HepG2 (cell line): ENCODE measurements at regions not wholly inside any gene's neighbourhood (a gene's known extent, or its start where the extent isn't known, plus 50 kb on each side); places are given as distances from the start of the nearest gene placed in this dataset.

ENCODE experiments used
- FLYWCH1 ChIP-seq: sonication (generic); formaldehyde crosslinking; IDR thresholded peaks from 2 replicates; pipeline ENCODE4 v1.8.1; 2023; ENCODE audit warnings: mild to moderate bottlenecking, missing genetic modification reagents
- JDP2 ChIP-seq: sonication (generic); formaldehyde crosslinking; IDR thresholded peaks from 2 replicates; pipeline ENCODE4 v1.8.1; 2022; ENCODE audit warnings: missing genetic modification reagents, borderline replicate concordance
- KLF13 ChIP-seq: sonication (generic); formaldehyde crosslinking; IDR thresholded peaks from 2 replicates; pipeline ENCODE4 v1.4.0; 2020; ENCODE audit warnings: mild to moderate bottlenecking, missing genetic modification reagents
- PCBP2 ChIP-seq: fragments of 200-400 bp; formaldehyde crosslinking; optimal IDR thresholded peaks from 2 replicates; pipeline ENCODE3; 2018; ENCODE audit warnings: low read length, low read depth; ENCODE audit not compliant: poor library complexity, severe bottlenecking
- STAT5B ChIP-seq: sonication (generic); formaldehyde crosslinking; IDR thresholded peaks from 2 replicates; pipeline ENCODE4 v1.4.0; 2020; ENCODE audit warnings: missing genetic modification reagents
- TBX2 ChIP-seq: sonication (generic); formaldehyde crosslinking; IDR thresholded peaks from 2 replicates; pipeline ENCODE4 v1.5.0; 2020; ENCODE audit warnings: missing genetic modification reagents, mild to moderate bottlenecking, borderline replicate concordance
- TEAD3 ChIP-seq: optimal IDR thresholded peaks from 2 replicates; pipeline ENCODE3; 2016; ENCODE audit warnings: borderline replicate concordance
- TOE1 ChIP-seq: sonication (generic); formaldehyde crosslinking; IDR thresholded peaks from 2 replicates; pipeline ENCODE4 v1.4.0; 2020; ENCODE audit warnings: mild to moderate bottlenecking, missing genetic modification reagents
- U2AF1 ChIP-seq: fragments of 200-400 bp; formaldehyde crosslinking; optimal IDR thresholded peaks from 2 replicates; pipeline ENCODE3; 2017; ENCODE audit warnings: mild to moderate bottlenecking, low read depth, low read length
- ZNF12 ChIP-seq: sonication (generic); formaldehyde crosslinking; IDR thresholded peaks from 2 replicates; pipeline ENCODE4 v1.5.0; 2020; ENCODE audit warnings: missing genetic modification reagents
- ZNF235 ChIP-seq: sonication (generic); formaldehyde crosslinking; IDR thresholded peaks from 2 replicates; pipeline ENCODE4 v1.8.1; 2023; ENCODE audit warnings: mild to moderate bottlenecking, missing genetic modification reagents, borderline replicate concordance
- ZNF326 ChIP-seq: sonication (generic); formaldehyde crosslinking; IDR thresholded peaks from 2 replicates; pipeline ENCODE4 v1.4.0; 2020; ENCODE audit warnings: missing genetic modification reagents, borderline replicate concordance
- ZNF383 ChIP-seq: sonication (generic); formaldehyde crosslinking; IDR thresholded peaks from 2 replicates; pipeline ENCODE4 v1.4.0; 2020; ENCODE audit warnings: missing genetic modification reagents, mild to moderate bottlenecking, borderline replicate concordance
- ZNF83 ChIP-seq: sonication (generic); formaldehyde crosslinking; IDR thresholded peaks from 2 replicates; pipeline ENCODE4 v1.4.0; 2020; ENCODE audit warnings: missing genetic modification reagents, mild to moderate bottlenecking, borderline replicate concordance
- ZNF839 ChIP-seq: sonication (generic); formaldehyde crosslinking; IDR thresholded peaks from 2 replicates; pipeline ENCODE4 v1.4.0; 2020; ENCODE audit warnings: missing genetic modification reagents, mild to moderate bottlenecking, borderline replicate concordance
- TF ChIP-seq, protein P1 (sequence below): sonication (generic); formaldehyde crosslinking; IDR thresholded peaks from 2 replicates; pipeline ENCODE4 v1.5.0; 2020; ENCODE audit warnings: mild to moderate bottlenecking, missing genetic modification reagents
- TF ChIP-seq, protein P2 (sequence below): sonication (generic); formaldehyde crosslinking; IDR thresholded peaks from 2 replicates; pipeline ENCODE4 v1.4.0; 2020; ENCODE audit warnings: missing genetic modification reagents, borderline replicate concordance
- TF ChIP-seq, protein P3 (sequence below): sonication (generic); formaldehyde crosslinking; IDR thresholded peaks from 2 replicates; pipeline ENCODE4 v1.4.0; 2020; ENCODE audit warnings: missing genetic modification reagents, mild to moderate bottlenecking, borderline replicate concordance
- TF ChIP-seq, protein P4 (sequence below): sonication (generic); formaldehyde crosslinking; IDR thresholded peaks from 2 replicates; pipeline ENCODE4 v1.5.0; 2020; ENCODE audit warnings: missing genetic modification reagents
- TF ChIP-seq, protein P5 (sequence below): IDR thresholded peaks from 2 replicates; pipeline ENCODE4 v1.6.1; 2016

DNA sequence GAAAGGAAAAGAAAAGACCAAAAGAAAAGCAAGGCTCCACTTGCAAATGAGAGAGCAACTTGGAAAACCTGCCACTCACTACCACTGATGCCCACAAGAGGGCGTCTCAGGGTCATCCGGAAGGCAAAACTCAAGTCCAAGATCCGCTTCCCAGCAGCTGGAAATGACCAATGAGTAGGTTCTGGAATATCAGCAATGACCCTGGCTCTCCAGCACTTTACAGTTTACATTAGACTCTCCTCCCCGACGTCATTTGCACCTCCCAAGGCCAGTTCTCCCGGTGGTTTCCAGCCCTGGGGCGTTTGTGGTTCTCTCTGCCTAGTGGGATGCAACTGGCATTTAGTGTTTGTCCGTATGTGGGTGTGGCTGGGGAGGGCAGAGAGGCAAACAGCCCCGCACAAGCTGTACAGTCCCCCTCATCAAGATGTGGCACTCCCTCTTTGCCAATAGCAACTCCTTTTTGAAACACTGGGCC lies 193.8 kb upstream of the ZNF618 start (continued):
- TF ChIP-seq, protein P1, sequence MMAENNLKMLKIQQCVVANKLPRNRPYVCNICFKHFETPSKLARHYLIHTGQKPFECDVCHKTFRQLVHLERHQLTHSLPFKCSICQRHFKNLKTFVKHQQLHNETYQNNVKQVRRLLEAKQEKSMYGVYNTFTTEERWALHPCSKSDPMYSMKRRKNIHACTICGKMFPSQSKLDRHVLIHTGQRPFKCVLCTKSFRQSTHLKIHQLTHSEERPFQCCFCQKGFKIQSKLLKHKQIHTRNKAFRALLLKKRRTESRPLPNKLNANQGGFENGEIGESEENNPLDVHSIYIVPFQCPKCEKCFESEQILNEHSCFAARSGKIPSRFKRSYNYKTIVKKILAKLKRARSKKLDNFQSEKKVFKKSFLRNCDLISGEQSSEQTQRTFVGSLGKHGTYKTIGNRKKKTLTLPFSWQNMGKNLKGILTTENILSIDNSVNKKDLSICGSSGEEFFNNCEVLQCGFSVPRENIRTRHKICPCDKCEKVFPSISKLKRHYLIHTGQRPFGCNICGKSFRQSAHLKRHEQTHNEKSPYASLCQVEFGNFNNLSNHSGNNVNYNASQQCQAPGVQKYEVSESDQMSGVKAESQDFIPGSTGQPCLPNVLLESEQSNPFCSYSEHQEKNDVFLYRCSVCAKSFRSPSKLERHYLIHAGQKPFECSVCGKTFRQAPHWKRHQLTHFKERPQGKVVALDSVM = no peak
- no peak for TF ChIP-seq ZNF383 (CRISPR knock-in tag)
- no peak for TF ChIP-seq TOE1
- TF ChIP-seq U2AF1 = no peak
- no peak for TF ChIP-seq STAT5B (CRISPR knock-in tag)
- TF ChIP-seq, protein P2, sequence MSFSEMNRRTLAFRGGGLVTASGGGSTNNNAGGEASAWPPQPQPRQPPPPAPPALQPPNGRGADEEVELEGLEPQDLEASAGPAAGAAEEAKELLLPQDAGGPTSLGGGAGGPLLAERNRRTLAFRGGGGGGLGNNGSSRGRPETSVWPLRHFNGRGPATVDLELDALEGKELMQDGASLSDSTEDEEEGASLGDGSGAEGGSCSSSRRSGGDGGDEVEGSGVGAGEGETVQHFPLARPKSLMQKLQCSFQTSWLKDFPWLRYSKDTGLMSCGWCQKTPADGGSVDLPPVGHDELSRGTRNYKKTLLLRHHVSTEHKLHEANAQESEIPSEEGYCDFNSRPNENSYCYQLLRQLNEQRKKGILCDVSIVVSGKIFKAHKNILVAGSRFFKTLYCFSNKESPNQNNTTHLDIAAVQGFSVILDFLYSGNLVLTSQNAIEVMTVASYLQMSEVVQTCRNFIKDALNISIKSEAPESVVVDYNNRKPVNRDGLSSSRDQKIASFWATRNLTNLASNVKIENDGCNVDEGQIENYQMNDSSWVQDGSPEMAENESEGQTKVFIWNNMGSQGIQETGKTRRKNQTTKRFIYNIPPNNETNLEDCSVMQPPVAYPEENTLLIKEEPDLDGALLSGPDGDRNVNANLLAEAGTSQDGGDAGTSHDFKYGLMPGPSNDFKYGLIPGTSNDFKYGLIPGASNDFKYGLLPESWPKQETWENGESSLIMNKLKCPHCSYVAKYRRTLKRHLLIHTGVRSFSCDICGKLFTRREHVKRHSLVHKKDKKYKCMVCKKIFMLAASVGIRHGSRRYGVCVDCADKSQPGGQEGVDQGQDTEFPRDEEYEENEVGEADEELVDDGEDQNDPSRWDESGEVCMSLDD (CRISPR knock-in tag) = no peak
- TF ChIP-seq JDP2 (CRISPR knock-in tag) = no peak
- no peak for TF ChIP-seq ZNF235 (CRISPR knock-in tag)
- TF ChIP-seq PCBP2 = no peak
- TF ChIP-seq KLF13 = no peak
- peak; percentile 4 for TF ChIP-seq TEAD3 (CRISPR knock-in tag)
- no peak for TF ChIP-seq FLYWCH1 (CRISPR knock-in tag)
- TF ChIP-seq ZNF12 (CRISPR knock-in tag) = no peak
- TF ChIP-seq, protein P3, sequence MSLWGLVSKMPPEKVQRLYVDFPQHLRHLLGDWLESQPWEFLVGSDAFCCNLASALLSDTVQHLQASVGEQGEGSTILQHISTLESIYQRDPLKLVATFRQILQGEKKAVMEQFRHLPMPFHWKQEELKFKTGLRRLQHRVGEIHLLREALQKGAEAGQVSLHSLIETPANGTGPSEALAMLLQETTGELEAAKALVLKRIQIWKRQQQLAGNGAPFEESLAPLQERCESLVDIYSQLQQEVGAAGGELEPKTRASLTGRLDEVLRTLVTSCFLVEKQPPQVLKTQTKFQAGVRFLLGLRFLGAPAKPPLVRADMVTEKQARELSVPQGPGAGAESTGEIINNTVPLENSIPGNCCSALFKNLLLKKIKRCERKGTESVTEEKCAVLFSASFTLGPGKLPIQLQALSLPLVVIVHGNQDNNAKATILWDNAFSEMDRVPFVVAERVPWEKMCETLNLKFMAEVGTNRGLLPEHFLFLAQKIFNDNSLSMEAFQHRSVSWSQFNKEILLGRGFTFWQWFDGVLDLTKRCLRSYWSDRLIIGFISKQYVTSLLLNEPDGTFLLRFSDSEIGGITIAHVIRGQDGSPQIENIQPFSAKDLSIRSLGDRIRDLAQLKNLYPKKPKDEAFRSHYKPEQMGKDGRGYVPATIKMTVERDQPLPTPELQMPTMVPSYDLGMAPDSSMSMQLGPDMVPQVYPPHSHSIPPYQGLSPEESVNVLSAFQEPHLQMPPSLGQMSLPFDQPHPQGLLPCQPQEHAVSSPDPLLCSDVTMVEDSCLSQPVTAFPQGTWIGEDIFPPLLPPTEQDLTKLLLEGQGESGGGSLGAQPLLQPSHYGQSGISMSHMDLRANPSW (CRISPR knock-in tag) = no peak
- TF ChIP-seq ZNF326 (CRISPR knock-in tag) = no peak
- TF ChIP-seq, protein P4, sequence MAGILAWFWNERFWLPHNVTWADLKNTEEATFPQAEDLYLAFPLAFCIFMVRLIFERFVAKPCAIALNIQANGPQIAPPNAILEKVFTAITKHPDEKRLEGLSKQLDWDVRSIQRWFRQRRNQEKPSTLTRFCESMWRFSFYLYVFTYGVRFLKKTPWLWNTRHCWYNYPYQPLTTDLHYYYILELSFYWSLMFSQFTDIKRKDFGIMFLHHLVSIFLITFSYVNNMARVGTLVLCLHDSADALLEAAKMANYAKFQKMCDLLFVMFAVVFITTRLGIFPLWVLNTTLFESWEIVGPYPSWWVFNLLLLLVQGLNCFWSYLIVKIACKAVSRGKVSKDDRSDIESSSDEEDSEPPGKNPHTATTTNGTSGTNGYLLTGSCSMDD (CRISPR knock-in tag) = no peak
- TF ChIP-seq, protein P5, sequence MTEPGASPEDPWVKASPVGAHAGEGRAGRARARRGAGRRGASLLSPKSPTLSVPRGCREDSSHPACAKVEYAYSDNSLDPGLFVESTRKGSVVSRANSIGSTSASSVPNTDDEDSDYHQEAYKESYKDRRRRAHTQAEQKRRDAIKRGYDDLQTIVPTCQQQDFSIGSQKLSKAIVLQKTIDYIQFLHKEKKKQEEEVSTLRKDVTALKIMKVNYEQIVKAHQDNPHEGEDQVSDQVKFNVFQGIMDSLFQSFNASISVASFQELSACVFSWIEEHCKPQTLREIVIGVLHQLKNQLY (CRISPR knock-in tag) = 0 out of 2 replicates have a peak, but pooled peaks have one; percentile 23
- no peak for TF ChIP-seq ZNF839 (CRISPR knock-in tag)
- no peak for TF ChIP-seq ZNF83
- peak; percentile 75 for TF ChIP-seq TBX2 (CRISPR knock-in tag)
